HEK293T (cell line): ENCODE measurements at regions not wholly inside any gene's neighbourhood (a gene's known extent, or its start where the extent isn't known, plus 50 kb on each side); places are given as distances from the start of the nearest gene placed in this dataset.

Experiments
- CTCF ChIA-PET: fragments of 350-600 bp; formaldehyde crosslinking; extraction: SDS; loops from one replicate; lab custom pipeline; 2021; ENCODE audit warnings: antibody characterized with exemption, inconsistent platforms; lab: Yijun Ruan, JAX
- POLR2A ChIA-PET: fragments of 350-600 bp; formaldehyde crosslinking; extraction: SDS; loops from one replicate; lab custom pipeline; 2020; ENCODE audit warnings: antibody characterized with exemption, inconsistent platforms; lab: Yijun Ruan, JAX
- DNase-seq: peaks from one replicate; pipeline ENCODE4 v3.0.0; 2012; ENCODE audit warnings: mixed read lengths; ENCODE audit errors: extremely low spot score
- ARNT ChIP-seq: fragments of 450-650 bp; IDR thresholded peaks from 2 replicates; pipeline ENCODE4 v1.6.1; 2017; ENCODE audit warnings: mild to moderate bottlenecking
- BHLHE40 ChIP-seq: fragments of 450-650 bp; IDR thresholded peaks from 2 replicates; pipeline ENCODE4 v1.6.1; 2016; ENCODE audit warnings: mild to moderate bottlenecking, moderate library complexity, borderline replicate concordance
- CTBP1 ChIP-seq: fragments of 450-650 bp; IDR thresholded peaks from 2 replicates; pipeline ENCODE4 v1.6.1; 2016; ENCODE audit warnings: borderline replicate concordance
- ELF4 ChIP-seq: fragments of 450-650 bp; IDR thresholded peaks from 2 replicates; pipeline ENCODE4 v1.6.1; 2017; ENCODE audit warnings: antibody characterized with exemption
- FOXA1 ChIP-seq: fragments of 450-650 bp; IDR thresholded peaks from 2 replicates; pipeline ENCODE4 v1.6.1; 2016; ENCODE audit warnings: mild to moderate bottlenecking
- FOXK2 ChIP-seq: fragments of 450-650 bp; IDR thresholded peaks from 2 replicates; pipeline ENCODE4 v1.6.1; 2016; ENCODE audit warnings: mild to moderate bottlenecking
- FOXM1 ChIP-seq: fragments of 450-650 bp; IDR thresholded peaks from 2 replicates; pipeline ENCODE4 v1.6.1; 2017; ENCODE audit warnings: mild to moderate bottlenecking, borderline replicate concordance
- HDGF ChIP-seq: fragments of 450-650 bp; IDR thresholded peaks from 2 replicates; pipeline ENCODE4 v1.6.1; 2017; ENCODE audit warnings: antibody characterized with exemption, borderline replicate concordance
- L3MBTL2 ChIP-seq: fragments of 450-650 bp; conservative IDR thresholded peaks from 2 replicates; pipeline ENCODE4 v1.6.1; 2016; ENCODE audit warnings: mild to moderate bottlenecking
- LEF1 ChIP-seq: fragments of 450-650 bp; IDR thresholded peaks from 2 replicates; pipeline ENCODE4 v1.6.1; 2017; ENCODE audit warnings: mild to moderate bottlenecking, borderline replicate concordance
- NFRKB ChIP-seq: fragments of 450-650 bp; IDR thresholded peaks from 2 replicates; pipeline ENCODE4 v1.6.1; 2016; ENCODE audit warnings: mild to moderate bottlenecking, moderate library complexity
- PKNOX1 ChIP-seq: fragments of 450-650 bp; IDR thresholded peaks from 2 replicates; pipeline ENCODE4 v1.6.1; 2016
- SP1 ChIP-seq: fragments of 450-650 bp; IDR thresholded peaks from 2 replicates; pipeline ENCODE4 v1.6.1; 2017
- SUZ12 ChIP-seq: fragments of 450-650 bp; IDR thresholded peaks from 2 replicates; pipeline ENCODE4 v1.6.1; 2016; ENCODE audit warnings: mild to moderate bottlenecking
- TARDBP ChIP-seq: fragments of 450-650 bp; IDR thresholded peaks from 2 replicates; pipeline ENCODE4 v1.6.1; 2016
- ZNF384 ChIP-seq: fragments of 450-650 bp; IDR thresholded peaks from 2 replicates; pipeline ENCODE4 v1.6.1; 2016

GRCh38 chr1:169015464-169015863 is 91.0 kb upstream of the ATP1B1 start:
- DNase-seq: no peak
- TF ChIP-seq LEF1: no peak
- TF ChIP-seq CTBP1: no peak
- TF ChIP-seq FOXA1: no peak
- no peak for TF ChIP-seq BHLHE40
- TF ChIP-seq ZNF384: no peak
- TF ChIP-seq NFRKB: no peak
- no peak for TF ChIP-seq ELF4
- TF ChIP-seq FOXK2: no peak
- TF ChIP-seq TARDBP: no peak
- TF ChIP-seq PKNOX1: no peak
- no peak for TF ChIP-seq SUZ12
- no peak for TF ChIP-seq FOXM1
- no peak for TF ChIP-seq ARNT
- no peak for TF ChIP-seq L3MBTL2
- no peak for TF ChIP-seq SP1
- TF ChIP-seq HDGF: no peak
- CTCF ChIA-PET: no interaction called here
- POLR2A ChIA-PET: no interaction called here

- ChIA-PET CTCF (no interaction called here), POLR2A (no interaction called here)
- no peak for TF ChIP-seq FOXM1
- TF ChIP-seq TARDBP: no peak
- no peak for TF ChIP-seq FOXA1
- no peak for TF ChIP-seq L3MBTL2
- no peak for TF ChIP-seq SUZ12
- TF ChIP-seq PKNOX1: no peak
- no peak for TF ChIP-seq HDGF
- no peak for TF ChIP-seq FOXK2
- TF ChIP-seq LEF1: no peak
- no peak for TF ChIP-seq CTBP1
- no peak for TF ChIP-seq ARNT
- TF ChIP-seq SP1: no peak
- TF ChIP-seq BHLHE40: no peak
- no peak for TF ChIP-seq ELF4
- TF ChIP-seq NFRKB: no peak
- TF ChIP-seq ZNF384: no peak
Measured at GRCh38 chr1:169018751-169019150, 87.7 kb upstream of the ATP1B1 start.

GRCh38 chr1:169019419-169020058 is 87.0 kb upstream of the ATP1B1 start:
- TF ChIP-seq CTBP1 (no peak), SP1 (no peak), ARNT (no peak), FOXK2 (no peak), ELF4 (no peak), ZNF384 (no peak), TARDBP (no peak), L3MBTL2 (no peak), SUZ12 (no peak), LEF1 (no peak), FOXM1 (no peak), HDGF (no peak), PKNOX1 (no peak)
- no peak for DNase-seq
- CTCF ChIA-PET: no interaction called here
- POLR2A ChIA-PET: no interaction called here

More at GRCh38 chr1:169018751-169019150, 87.7 kb upstream of the ATP1B1 start:
- no peak for DNase-seq

GRCh38 chr1:169020684-169021083 is 85.8 kb upstream of the ATP1B1 start:
- ChIA-PET CTCF (no interaction called here), POLR2A (no interaction called here)
- TF ChIP-seq CTBP1: no peak
- no peak for TF ChIP-seq FOXM1
- no peak for TF ChIP-seq BHLHE40
- no peak for TF ChIP-seq ELF4
- TF ChIP-seq FOXK2: no peak
- no peak for TF ChIP-seq FOXA1
- TF ChIP-seq TARDBP: no peak
- TF ChIP-seq LEF1: no peak
- DNase-seq: no peak

- TF ChIP-seq L3MBTL2 (no peak), ARNT (no peak), FOXA1 (no peak), ELF4 (no peak), HDGF (no peak), BHLHE40 (no peak), NFRKB (no peak), PKNOX1 (no peak), TARDBP (no peak), FOXK2 (no peak), LEF1 (no peak), SP1 (no peak), CTBP1 (no peak), FOXM1 (no peak), SUZ12 (no peak), ZNF384 (no peak)
- ChIA-PET POLR2A (no interaction called here), CTCF (no interaction called here)
- DNase-seq: no peak
Measured at GRCh38 chr1:169022648-169023047, 83.8 kb upstream of the ATP1B1 start.
